CD4-positive, alpha-beta T cell treated with Interleukin-10 for 1 hour (primary cell): ENCODE measurements at regions not wholly inside any gene's neighbourhood (a gene's known extent, or its start where the extent isn't known, plus 50 kb on each side); places are given as distances from the start of the nearest gene placed in this dataset.

Source experiments
- DNase-seq: peaks from one replicate; pipeline ENCODE4 v3.0.0-alpha.2; 2020

GRCh38 chr10:114771749-114772148, 49.8 kb upstream of the FHIP2A start:
- DNase-seq = no peak
